ENCODE measurements at regions not wholly inside any gene's neighbourhood (a gene's known extent, or its start where the extent isn't known, plus 50 kb on each side); places are given as distances from the start of the nearest gene placed in this dataset.

DNA sequence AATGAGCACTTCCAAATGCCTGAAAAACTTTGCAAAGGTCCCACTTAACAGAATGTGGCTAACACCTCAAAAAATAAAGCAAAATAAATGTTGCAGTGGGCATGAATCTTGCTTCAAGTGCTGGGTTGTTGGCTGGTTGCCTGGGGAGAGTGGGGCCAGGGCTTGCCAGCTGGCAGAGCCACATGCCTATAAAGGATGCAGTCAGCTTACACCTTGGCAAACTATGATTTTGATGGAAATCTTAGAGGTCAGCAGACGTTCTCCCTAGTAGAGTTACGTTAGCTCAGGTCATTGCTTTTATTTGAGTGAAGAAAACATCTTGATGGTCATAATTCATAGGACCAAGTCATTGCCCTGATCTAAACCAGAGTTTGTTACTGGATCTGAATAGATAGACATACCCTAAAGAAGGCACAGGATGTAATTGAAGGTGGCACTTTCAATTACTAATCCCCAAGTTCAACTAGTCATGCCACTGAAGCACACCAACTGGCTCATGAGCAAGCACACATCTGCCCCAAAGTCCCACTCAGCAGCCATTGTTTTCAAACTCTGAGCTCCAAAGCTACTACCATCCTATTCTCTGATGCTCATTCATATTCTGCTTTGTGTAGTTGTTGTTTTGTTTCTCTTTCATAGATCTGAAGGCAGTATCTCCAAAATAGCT lies 51.2 kb upstream of the ZSWIM6 start:
- DNase-seq (ENCODE audit: insufficient read length) (no peak), FAIRE-seq (peak; percentile 62)
- TF ChIP-seq TAF1 (IDR thresholded peaks at IDR 0.05; ENCODE audit: borderline replicate concordance, low read depth, low read length) (no peak), POLR2A (IDR thresholded peaks at IDR 0.05; ENCODE audit: low read depth, low read length) (no peak), POLR2AphosphoS5 (IDR thresholded peaks at IDR 0.05; ENCODE audit: low read depth, low read length) (no peak)

DNA sequence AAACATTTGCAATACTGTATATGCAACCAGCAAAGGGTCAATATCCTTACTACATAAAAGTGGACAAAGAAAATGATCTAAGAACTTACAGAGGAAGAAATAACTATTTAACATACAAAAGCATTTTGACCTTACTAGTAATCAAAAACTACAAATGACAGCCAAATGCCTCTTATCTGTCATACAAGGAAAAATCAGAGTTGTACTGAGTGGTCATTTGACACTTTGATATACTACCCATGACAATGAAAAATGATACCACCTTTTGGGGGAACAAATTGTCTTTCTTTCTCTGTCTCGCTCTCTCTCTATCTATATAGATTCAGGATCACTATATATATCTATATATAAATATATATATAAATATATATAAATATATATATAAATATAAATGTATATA lies 50.4 kb upstream of the ZSWIM6 start:
- FAIRE-seq (no peak), DNase-seq (ENCODE audit: insufficient read length) (no peak)
- no peak for TF ChIP-seq TAF1 (IDR thresholded peaks at IDR 0.05; ENCODE audit: borderline replicate concordance, low read depth, low read length)
- no peak for TF ChIP-seq POLR2A (IDR thresholded peaks at IDR 0.05; ENCODE audit: low read depth, low read length)
- no peak for TF ChIP-seq POLR2AphosphoS5 (IDR thresholded peaks at IDR 0.05; ENCODE audit: low read depth, low read length)

Measured in GM12892 (cell line).